Embryonic facial prominence (tissue), 1 donor: ENCODE measurements at regions not wholly inside any gene's neighbourhood (a gene's known extent, or its start where the extent isn't known, plus 50 kb on each side); places are given as distances from the start of the nearest gene placed in this dataset.

Source experiments
- DNase-seq: peaks from one replicate; pipeline ENCODE4 v3.0.0-alpha.2; 2016; ENCODE audit errors: extremely low spot score

GRCh38 chr2:12282780-12283695, 433.7 kb upstream of the TRIB2 start:
- DNase-seq, result no peak

DNA sequence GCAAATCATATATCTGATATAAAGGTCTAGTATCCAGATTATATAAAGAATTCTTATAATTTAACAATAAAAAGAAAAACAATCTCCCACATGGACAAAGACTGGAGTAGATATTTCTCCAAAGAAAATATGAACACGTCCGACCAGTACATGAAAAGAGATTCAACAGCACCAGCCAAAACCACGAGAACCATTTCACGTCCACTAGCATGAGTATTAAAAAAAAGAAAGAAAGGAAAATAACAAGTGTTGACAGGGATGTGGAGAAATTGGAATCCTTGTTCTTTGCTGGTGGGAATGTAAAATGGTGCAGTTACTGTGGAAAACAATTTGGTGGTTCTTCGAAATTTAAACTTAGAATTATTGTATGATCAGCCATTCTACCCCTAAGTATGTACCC, 432.7 kb upstream of the TRIB2 start:
- no peak for DNase-seq

- no peak for DNase-seq
These were observed 432.2 kb upstream of the TRIB2 start for GRCh38 chr2:12284487-12284886.

- no peak for DNase-seq
These were observed 430.4 kb upstream of the TRIB2 start for GRCh38 chr2:12286347-12286746.

- no peak for DNase-seq
These were observed 429.4 kb upstream of the TRIB2 start for GRCh38 chr2:12287220-12287751.

DNA sequence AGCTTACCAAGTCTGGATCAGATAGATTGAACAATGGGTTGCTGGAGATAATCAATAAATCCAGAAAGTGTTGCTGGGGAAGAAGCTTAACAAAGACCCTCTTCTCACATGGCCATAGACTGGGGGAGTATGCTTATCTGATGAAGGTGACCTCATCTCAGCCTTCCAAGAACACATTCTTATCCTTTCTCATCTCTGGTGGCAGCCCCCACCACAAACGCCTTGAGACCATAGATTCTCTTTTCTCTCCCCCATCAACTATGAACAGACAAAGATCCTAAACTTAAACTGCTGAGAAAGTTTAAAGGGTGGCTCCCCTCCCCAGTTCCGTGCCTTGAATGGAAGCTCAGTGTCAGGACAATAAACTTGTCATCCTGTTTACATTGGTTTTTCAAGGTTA, 428.7 kb upstream of the TRIB2 start:
- no peak for DNase-seq

DNA sequence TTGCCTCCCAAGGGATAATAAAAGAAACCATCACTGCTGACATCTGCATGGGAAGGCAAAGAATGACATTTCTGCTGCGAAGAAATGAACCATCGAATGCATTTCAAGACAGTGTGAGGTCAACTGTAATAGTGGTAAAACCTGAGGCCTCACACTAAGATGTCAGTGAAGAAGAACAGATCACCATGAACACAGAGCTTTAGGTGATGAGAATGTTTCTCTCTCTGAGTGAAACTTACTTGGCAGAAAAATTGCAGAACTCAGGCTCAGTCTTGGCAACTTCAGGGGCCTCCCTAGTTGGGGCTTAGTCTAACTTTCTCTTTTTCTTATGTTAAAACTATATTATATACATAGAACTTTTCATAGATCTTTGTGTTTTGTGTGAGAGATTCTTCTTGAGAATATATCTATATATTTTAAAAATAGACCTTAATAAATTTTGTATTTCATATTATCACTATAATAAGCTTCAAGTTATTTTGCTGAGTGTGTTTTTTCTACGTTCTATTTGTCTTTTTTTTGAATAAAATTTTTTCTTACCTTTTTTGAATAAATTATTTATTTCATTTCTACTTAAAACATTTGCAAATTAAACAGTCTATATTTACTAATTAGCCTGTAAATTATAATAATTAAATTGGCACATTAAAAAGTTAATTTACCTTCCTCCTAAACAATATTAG, 427.5 kb upstream of the TRIB2 start:
- DNase-seq, result no peak

DNA sequence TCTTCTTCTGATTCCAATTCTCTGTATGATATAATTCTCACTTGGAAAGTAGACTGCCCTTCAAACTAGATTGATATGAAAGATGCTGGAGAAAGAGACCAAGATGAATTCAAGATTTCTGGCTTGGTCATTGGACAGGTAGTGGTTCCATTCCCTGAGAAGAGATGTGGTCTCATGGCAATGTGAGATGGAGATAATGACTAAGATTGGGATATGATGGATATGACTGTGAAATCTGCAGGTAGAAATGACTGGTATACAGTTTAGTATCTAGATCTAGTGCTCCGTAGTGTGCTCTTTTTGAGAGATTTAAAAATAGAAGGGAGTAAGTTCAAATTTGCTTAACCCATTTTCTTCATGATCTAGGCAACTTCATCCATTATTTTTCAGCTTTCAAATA, 425.4 kb upstream of the TRIB2 start:
- DNase-seq, result no peak

DNA sequence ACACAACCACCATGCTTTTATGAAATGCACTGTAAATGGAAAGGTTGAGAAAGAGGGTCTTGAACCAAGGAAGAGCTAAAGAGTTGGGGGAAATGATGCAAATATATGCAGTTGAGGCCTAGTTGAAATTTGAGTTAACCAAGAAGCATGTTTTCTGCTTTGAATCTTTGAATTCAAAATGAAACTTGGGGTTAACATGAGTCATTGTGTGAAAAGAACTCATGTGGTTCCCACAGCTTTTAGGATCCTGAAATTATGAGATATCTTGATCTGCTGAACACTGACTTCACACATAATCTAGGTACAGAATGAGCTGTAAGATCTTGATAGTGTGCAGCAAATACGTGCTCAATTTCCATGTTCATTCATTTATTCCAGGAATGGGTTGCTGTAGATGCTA, 422.9 kb upstream of the TRIB2 start:
- no peak for DNase-seq

GRCh38 chr2:12295856-12296519, 420.7 kb upstream of the TRIB2 start:
- no peak for DNase-seq

- DNase-seq, result no peak
These were observed 419.8 kb upstream of the TRIB2 start for GRCh38 chr2:12296915-12297314.

DNA sequence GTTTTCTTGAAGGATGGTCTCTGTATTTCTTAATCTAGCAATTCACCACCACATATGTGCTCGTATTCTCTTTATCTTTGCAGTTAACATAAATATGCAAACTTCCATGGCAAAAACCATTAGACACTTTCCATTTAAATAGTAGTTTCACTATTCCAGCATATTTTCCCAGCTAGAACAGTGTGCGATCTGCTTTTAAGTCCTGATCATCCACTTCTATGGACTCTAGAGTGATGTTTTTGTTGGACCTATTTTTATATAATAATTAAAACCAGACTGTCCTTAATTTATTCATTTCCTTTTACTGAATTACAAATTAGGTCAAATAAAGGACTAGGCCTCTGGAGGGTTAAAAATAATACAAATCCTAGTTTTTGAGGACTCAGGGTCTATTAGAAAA, 418.4 kb upstream of the TRIB2 start:
- DNase-seq, result no peak

DNA sequence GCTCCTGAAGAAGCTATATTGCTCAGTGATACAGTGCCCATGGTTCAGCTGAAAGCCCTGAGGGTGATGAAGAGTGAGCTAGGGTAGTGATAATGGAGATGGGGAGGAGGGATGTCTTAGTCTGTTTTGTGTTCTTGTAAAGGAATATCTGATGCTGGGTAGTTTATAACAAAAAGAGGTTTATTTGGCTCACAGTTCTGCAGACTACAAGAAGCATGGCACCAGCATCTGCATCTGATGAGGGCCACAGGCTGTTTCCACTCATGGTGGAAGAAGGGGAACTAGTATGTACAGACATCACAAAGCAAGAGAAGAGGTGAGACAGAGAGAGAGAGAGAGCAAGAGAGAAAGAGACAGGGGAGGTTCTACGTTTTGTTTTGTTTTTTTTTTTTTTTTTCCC, 417.3 kb upstream of the TRIB2 start:
- DNase-seq, result no peak

DNA sequence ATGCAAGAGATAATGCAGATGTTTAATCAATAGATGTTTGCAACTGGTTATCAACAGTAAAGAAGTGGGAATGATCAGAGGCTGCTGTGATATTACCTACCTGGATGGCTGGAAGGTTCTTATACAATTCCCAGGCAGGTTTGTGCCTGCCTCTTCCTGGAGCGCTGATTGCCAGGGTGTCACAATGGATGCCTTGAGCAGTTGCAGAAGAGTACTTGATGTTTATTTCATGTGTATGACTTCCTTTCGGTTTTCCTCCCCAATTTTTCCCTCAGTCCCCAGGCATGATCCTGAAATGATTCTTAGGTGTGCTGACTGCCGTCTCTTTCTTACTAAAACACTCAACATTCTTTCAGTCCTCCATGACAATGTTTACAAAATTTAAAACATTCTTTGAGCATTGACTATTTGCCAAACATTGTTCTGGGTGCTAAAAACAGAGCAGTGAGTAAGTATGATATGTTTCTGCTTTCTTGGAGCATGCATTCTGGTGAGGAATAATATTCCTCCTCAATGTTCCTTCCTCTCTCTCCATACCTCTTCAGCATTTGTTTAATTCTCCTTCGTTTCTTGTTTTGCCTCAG, 416.6 kb upstream of the TRIB2 start:
- no peak for DNase-seq

DNA sequence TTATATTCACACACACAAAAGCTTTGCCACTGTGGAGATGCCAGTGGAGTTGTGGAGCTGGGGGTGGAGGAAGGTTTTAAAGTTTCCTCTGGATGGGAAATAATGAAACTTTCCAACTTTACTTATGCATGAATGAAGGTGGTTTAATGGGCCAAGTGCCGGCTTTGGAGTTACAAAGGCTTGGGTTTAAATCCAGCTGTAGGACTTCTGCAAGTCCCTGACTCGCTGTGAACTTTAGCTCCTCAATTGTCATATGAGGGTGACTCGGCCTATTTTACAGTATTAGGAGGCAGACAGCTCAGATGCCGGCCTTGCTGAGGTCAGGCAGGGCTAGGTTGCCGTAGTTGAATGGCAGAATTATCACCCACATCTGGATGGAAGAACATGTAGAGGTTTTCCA, 415.8 kb upstream of the TRIB2 start:
- DNase-seq, result no peak

GRCh38 chr2:12302140-12302539, 414.6 kb upstream of the TRIB2 start:
- no peak for DNase-seq

DNA sequence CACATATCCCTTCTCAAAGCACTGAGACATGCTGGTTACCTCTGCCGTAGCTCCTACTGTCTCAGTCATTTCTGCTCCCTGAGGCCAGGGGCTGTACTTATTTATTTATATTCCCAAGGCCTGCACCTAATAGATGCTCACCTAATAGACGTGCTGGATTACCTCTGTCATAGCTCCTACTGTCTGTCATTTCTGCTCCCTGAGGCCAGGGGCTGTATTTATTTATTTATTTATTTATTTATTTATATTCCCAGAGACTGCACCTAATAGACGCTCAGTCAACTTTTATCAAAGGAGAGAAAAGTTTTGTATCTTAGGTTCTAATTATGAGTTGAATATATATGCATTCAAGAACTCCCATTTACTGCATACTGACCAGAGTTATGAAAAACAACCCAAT, 414.0 kb upstream of the TRIB2 start:
- DNase-seq, result no peak

DNA sequence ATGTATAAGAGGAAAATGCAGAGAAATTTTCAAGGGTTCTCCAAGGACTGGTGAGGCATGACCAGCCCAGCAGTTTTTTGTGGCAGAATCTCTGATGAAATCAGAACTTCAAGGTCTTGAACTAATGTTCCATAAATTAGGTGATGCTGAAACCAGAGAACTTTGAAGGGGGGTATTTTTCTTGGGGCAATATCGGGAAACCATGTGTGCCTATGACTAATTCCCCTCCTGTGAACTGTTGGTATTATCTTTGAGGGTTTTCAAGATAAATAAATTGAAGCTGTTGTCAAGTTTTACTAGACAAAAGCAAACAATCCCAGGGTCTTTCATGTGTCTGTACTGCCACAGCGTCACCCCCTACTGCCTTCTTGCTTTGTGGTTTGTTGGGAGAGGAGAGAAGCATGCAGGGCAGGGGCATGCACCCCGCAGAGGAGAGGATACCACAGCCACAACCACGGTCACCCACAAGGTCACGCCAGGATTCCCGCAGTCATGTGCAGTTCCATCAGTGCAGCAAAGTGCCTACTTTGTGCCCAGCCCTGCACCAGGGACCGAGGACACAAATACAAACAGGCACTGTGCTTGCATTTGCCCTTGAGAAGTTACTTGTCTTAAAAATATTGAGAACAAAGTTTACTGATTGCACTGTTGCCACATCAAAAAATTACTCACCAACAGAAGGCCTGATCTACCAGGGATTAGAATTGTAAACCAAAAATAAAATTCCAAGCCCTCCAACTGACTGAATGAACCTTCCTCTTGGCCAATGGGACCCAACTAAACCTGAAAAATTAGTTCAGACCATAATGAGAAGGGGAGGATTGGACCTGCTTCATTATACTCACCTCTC, 413.3 kb upstream of the TRIB2 start:
- DNase-seq, result no peak

DNA sequence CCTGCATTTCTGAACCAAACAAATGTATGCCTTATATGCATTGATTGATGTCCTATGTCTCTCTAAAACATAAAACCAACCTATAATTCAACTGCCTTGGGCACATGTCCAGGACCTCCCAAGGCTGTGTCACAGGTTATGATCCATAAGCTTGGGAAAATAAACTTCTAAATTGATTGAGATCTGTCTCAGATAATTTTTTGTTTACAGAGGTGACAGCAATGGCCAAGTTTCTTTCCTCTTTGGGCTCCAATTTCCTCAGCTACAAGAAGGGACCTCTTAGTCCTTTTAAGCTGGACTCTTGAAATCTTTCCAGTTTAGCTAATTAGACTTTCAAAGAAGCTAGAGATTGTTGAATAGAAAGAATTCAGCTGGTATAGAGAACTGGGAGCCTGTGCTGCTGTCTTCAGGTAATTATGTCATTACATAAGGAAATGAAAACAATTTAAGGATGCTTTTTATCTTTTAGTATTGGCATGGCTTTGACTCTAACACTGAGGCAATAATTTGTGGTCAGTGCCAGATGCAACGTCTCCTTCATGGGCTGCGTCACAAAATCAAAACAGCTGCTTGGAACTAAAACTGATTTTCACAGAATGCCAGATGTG, 412.1 kb upstream of the TRIB2 start:
- DNase-seq, result no peak

DNA sequence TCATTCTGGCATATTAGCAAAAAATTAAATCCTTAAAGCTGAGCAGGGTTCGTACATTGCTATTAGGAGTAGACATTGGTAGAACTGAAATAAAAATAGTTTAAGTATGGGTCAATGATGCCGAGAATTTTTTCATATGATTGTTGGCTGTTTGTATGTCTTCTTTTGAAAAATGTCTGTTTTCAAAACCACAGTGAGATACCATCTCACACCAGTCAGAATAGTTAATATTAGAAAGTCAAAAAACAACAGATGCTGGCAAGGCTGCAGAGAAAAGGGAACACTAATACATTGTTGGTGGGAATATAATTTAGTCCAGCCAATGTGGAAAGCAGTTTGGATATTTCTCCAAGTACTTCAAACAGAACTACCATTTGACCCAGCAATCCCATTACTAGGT, 410.8 kb upstream of the TRIB2 start:
- DNase-seq, result no peak

DNA sequence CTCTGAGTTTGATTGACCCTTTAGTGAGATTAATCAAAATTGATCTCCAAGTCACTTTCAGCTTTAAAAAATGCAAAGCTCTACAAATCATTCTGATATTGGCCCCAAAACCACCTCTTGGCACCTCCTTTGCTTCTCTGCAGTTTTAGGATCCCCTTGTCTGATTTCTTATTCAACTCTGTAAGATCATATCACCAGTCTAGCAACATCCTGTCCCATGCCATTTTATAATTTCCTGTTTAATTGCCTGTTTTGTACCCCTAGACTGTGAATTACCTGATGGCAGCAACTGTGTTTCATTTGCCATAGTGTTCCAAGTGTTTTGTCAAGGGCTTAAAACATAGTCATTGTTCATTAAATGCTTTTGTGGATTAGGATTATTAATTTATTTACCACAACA, 406.3 kb upstream of the TRIB2 start:
- DNase-seq, result no peak
